ENCODE measurements at regions not wholly inside any gene's neighbourhood (a gene's known extent, or its start where the extent isn't known, plus 50 kb on each side); places are given as distances from the start of the nearest gene placed in this dataset.

DNA sequence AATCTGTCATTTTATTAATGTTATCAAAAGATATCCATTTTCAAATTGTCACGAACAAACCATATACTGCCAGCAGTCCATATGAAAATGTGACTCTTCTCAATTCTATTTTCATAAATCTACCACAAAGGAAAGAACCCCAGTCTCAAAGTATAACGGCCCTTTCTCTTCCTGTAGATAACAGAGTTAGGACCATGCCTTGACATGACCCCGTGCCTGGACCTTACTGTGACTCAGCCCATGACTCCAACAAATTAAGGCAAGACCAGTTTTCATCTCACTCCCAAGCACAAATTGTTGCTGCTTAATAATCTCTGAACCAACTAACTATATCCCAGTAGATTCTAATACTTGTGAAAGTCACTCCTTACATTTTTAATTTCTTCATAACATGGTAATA lies 124.4 kb upstream of the NFIA start:
- no peaks in the 10 kb centered on the region for H3K9me3 ChIP-seq (ENCODE audit: control insufficient read depth, low read depth, low read length)
- no peak overlapping the region for H3K4me3 ChIP-seq (ENCODE audit: control insufficient read depth in 2 of 3, extremely low read depth in 1 of 3, insufficient read depth in 2 of 3, low read depth in 1 of 3, low read length in 3 of 3)
- DNase-seq (ENCODE audit: low read depth, low spot score): no peak
- no peaks in the 10 kb centered on the region for H4K20me1 ChIP-seq (ENCODE audit: control insufficient read depth, extremely low read depth, insufficient read depth, low read length)
- no peak for FAIRE-seq
- H3K27ac ChIP-seq (ENCODE audit: control insufficient read depth, insufficient read depth, low read length): no peak overlapping the region
- no peaks in the 10 kb centered on the region for H3K9me1 ChIP-seq (ENCODE audit: control insufficient read depth, extremely low read depth, insufficient read depth, low read length)
- H3K4me2 ChIP-seq (ENCODE audit: control insufficient read depth, extremely low read depth, insufficient read depth, low read depth, low read length): no peak overlapping the region
- H3K4me1 ChIP-seq (ENCODE audit: control insufficient read depth, extremely low read depth, insufficient read depth, low read length): peaks cover 8% of the 10 kb centered on the region
- no peaks in the 10 kb centered on the region for H3K36me3 ChIP-seq (ENCODE audit: control insufficient read depth in 2 of 2, extremely low read depth in 1 of 2, insufficient read depth in 2 of 2, low read length in 2 of 2)
- H2AFZ ChIP-seq (ENCODE audit: control insufficient read depth, low read length): no peak overlapping the region
- H3K9ac ChIP-seq (ENCODE audit: control insufficient read depth, extremely low read depth, insufficient read depth, low read length): no peak overlapping the region
- dilution Hi-C loops (cut with MboI; ENCODE audit: extremely low pct_ligation_motif_present, low sequenced_read_pairs): no loop called here
- H3K79me2 ChIP-seq (ENCODE audit: control insufficient read depth, insufficient read depth, low read length): no peaks in the 10 kb centered on the region
- TF ChIP-seq, protein P1, sequence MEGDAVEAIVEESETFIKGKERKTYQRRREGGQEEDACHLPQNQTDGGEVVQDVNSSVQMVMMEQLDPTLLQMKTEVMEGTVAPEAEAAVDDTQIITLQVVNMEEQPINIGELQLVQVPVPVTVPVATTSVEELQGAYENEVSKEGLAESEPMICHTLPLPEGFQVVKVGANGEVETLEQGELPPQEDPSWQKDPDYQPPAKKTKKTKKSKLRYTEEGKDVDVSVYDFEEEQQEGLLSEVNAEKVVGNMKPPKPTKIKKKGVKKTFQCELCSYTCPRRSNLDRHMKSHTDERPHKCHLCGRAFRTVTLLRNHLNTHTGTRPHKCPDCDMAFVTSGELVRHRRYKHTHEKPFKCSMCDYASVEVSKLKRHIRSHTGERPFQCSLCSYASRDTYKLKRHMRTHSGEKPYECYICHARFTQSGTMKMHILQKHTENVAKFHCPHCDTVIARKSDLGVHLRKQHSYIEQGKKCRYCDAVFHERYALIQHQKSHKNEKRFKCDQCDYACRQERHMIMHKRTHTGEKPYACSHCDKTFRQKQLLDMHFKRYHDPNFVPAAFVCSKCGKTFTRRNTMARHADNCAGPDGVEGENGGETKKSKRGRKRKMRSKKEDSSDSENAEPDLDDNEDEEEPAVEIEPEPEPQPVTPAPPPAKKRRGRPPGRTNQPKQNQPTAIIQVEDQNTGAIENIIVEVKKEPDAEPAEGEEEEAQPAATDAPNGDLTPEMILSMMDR (optimal IDR thresholded peaks at IDR 0.05 in 1 of 3, IDR thresholded peaks at IDR 0.05 in 1 of 3, conservative IDR thresholded peaks at IDR 0.05 in 1 of 3; ENCODE audit: extremely low read depth in 1 of 3, insufficient read depth in 2 of 3, low read length in 3 of 3): no peak
- no peak for TF ChIP-seq EZH2 (IDR thresholded peaks at IDR 0.05; ENCODE audit: low read length)
- no peaks in the 10 kb centered on the region for H3K27me3 ChIP-seq (ENCODE audit: control insufficient read depth, extremely low read depth, insufficient read depth, low read length)

GRCh38 chr1:60956520-60956919 lies 125.8 kb upstream of the NFIA start:
- no peak overlapping the region for H3K4me3 ChIP-seq (ENCODE audit: control insufficient read depth in 2 of 3, extremely low read depth in 1 of 3, insufficient read depth in 2 of 3, low read depth in 1 of 3, low read length in 3 of 3)
- H3K9me3 ChIP-seq (ENCODE audit: control insufficient read depth, low read depth, low read length): no peaks in the 10 kb centered on the region
- H3K27me3 ChIP-seq (ENCODE audit: control insufficient read depth, extremely low read depth, insufficient read depth, low read length): peaks cover 8% of the 10 kb centered on the region
- DNase-seq (ENCODE audit: low read depth, low spot score) (no peak), FAIRE-seq (no peak)
- no peaks in the 10 kb centered on the region for H3K79me2 ChIP-seq (ENCODE audit: control insufficient read depth, insufficient read depth, low read length)
- peaks cover 6% of the 10 kb centered on the region for H3K4me1 ChIP-seq (ENCODE audit: control insufficient read depth, extremely low read depth, insufficient read depth, low read length)
- no peaks in the 10 kb centered on the region for H4K20me1 ChIP-seq (ENCODE audit: control insufficient read depth, extremely low read depth, insufficient read depth, low read length)
- no peaks in the 10 kb centered on the region for H3K9me1 ChIP-seq (ENCODE audit: control insufficient read depth, extremely low read depth, insufficient read depth, low read length)
- no peak overlapping the region for H3K27ac ChIP-seq (ENCODE audit: control insufficient read depth, insufficient read depth, low read length)
- TF ChIP-seq, protein P1 (optimal IDR thresholded peaks at IDR 0.05 in 1 of 3, IDR thresholded peaks at IDR 0.05 in 1 of 3, conservative IDR thresholded peaks at IDR 0.05 in 1 of 3; ENCODE audit: extremely low read depth in 1 of 3, insufficient read depth in 2 of 3, low read length in 3 of 3): no peak
- no peak for TF ChIP-seq EZH2 (IDR thresholded peaks at IDR 0.05; ENCODE audit: low read length)
- H3K4me2 ChIP-seq (ENCODE audit: control insufficient read depth, extremely low read depth, insufficient read depth, low read depth, low read length): no peak overlapping the region
- H3K36me3 ChIP-seq (ENCODE audit: control insufficient read depth in 2 of 2, extremely low read depth in 1 of 2, insufficient read depth in 2 of 2, low read length in 2 of 2): no peaks in the 10 kb centered on the region
- H3K9ac ChIP-seq (ENCODE audit: control insufficient read depth, extremely low read depth, insufficient read depth, low read length): no peak overlapping the region
- no peak overlapping the region for H2AFZ ChIP-seq (ENCODE audit: control insufficient read depth, low read length)
- dilution Hi-C loops (cut with MboI; ENCODE audit: extremely low pct_ligation_motif_present, low sequenced_read_pairs): no loop called here

Data from keratinocyte (primary cell).